ENCODE measurements at regions not wholly inside any gene's neighbourhood (a gene's known extent, or its start where the extent isn't known, plus 50 kb on each side); places are given as distances from the start of the nearest gene placed in this dataset.

- TF ChIP-seq CTCF (IDR thresholded peaks at IDR 0.05; ENCODE audit: insufficient read depth, low read length) (no peak), REST (IDR thresholded peaks at IDR 0.05; ENCODE audit: insufficient replicate concordance, low read depth) (no peak), POLR2AphosphoS5 (IDR thresholded peaks at IDR 0.05; ENCODE audit: low read depth) (no peak)
Measured at GRCh38 chr9:117821954-117822353, 117.8 kb downstream of the TLR4 start.

Data from HL-60 (cell line).